OCI-LY7 (cell line): ENCODE measurements at regions not wholly inside any gene's neighbourhood (a gene's known extent, or its start where the extent isn't known, plus 50 kb on each side); places are given as distances from the start of the nearest gene placed in this dataset.

Source experiments
- BruUV-seq: library from RNA; stranded (reverse); fragments of 400-500 nt; replicated peaks from 2 replicates; lab custom pipeline; 2021; lab: Mats Ljungman, UMichigan
- CTCF ChIA-PET: fragments of 300-600 bp; sonication (Branson Sonifier 250); formaldehyde crosslinking; loops from one replicate; lab custom pipeline; 2022; ENCODE audit warnings: antibody characterized with exemption; ENCODE audit not compliant: unreplicated experiment; lab: Charles Lee
- POLR2A ChIA-PET: fragments of 300-600 bp; sonication (Branson Sonifier 250); formaldehyde crosslinking; loops from one replicate; lab custom pipeline; 2022; ENCODE audit warnings: antibody characterized with exemption; lab: Charles Lee
- DNase-seq: peaks from one replicate; pipeline ENCODE4 v3.0.0-alpha.2; 2015; ENCODE audit warnings: low spot score
- H2AFZ ChIP-seq: fragments of 200-600 bp; sonication (generic), shearing (Covaris generic); 2 replicates; pipeline ENCODE4 v1.6.1; 2014; ENCODE audit warnings: mild to moderate bottlenecking, antibody characterized with exemption, low read length, moderate library complexity
- H3K27ac ChIP-seq: fragments of 200-600 bp; sonication (generic); 2 replicates; pipeline ENCODE4 v1.5.1; 2014; ENCODE audit warnings: mixed run types, low read depth, mild to moderate bottlenecking, moderate library complexity, low read length, inconsistent platforms; ENCODE audit not compliant: poor library complexity, severe bottlenecking
- H3K36me3 ChIP-seq: fragments of 200-600 bp; sonication (generic); 2 replicates; pipeline ENCODE4 v1.6.1; 2014; ENCODE audit warnings: mild to moderate bottlenecking, antibody characterized with exemption, low read length, moderate library complexity, mixed read lengths; ENCODE audit not compliant: insufficient read depth
- H3K4me1 ChIP-seq: fragments of 200-600 bp; sonication (generic); 2 replicates; pipeline ENCODE4 v1.5.1; 2014; ENCODE audit warnings: mild to moderate bottlenecking, low read length; ENCODE audit not compliant: insufficient read depth, poor library complexity, severe bottlenecking
- H3K4me2 ChIP-seq: fragments of 200-600 bp; sonication (generic); 2 replicates; pipeline ENCODE4 v1.6.1; 2014; ENCODE audit warnings: mild to moderate bottlenecking, low read length
- H3K4me3 ChIP-seq: fragments of 200-600 bp; sonication (generic); 2 replicates; pipeline ENCODE4 v1.5.1; 2014; ENCODE audit warnings: mild to moderate bottlenecking, low read depth, low read length; ENCODE audit not compliant: poor library complexity, severe bottlenecking
- H3K79me2 ChIP-seq: fragments of 200-600 bp; sonication (generic); 2 replicates; pipeline ENCODE4 v1.6.1; 2016; ENCODE audit warnings: low read depth, mild to moderate bottlenecking, low read length, moderate library complexity, mixed read lengths; ENCODE audit not compliant: insufficient read depth
- H3K9me2 ChIP-seq: fragments of 200-600 bp; sonication (generic); 2 replicates; pipeline ENCODE4 v1.6.1; 2016; ENCODE audit warnings: mild to moderate bottlenecking, low read length, mixed read lengths; ENCODE audit not compliant: insufficient read depth
- H3K9me3 ChIP-seq: fragments of 200-600 bp; sonication (generic); 2 replicates; pipeline ENCODE4 v1.6.1; 2014; ENCODE audit warnings: mild to moderate bottlenecking, mixed run types, low read length, mixed read lengths
- H4K20me1 ChIP-seq: fragments of 200-600 bp; sonication (generic); 2 replicates; pipeline ENCODE4 v1.6.1; 2014; ENCODE audit warnings: mild to moderate bottlenecking, antibody characterized with exemption, low read length, moderate library complexity, mixed read lengths; ENCODE audit not compliant: insufficient read depth
- EZH2phosphoT487 ChIP-seq: fragments of 200-600 bp; sonication (generic); IDR thresholded peaks from 2 replicates; pipeline ENCODE4 v1.6.1; 2018; ENCODE audit warnings: low read depth, borderline replicate concordance, mild to moderate bottlenecking, mixed run types, antibody characterized with exemption, low read length, moderate library complexity, mixed read lengths
- intact Hi-C: fragments of 100-400 bp; cut with micrococcal nuclease; formaldehyde crosslinking; loops from one replicate; pipeline ENCODE4 v1.10.0; 2022; ENCODE audit not compliant: unreplicated experiment
- TF ChIP-seq, protein P1 (sequence below): fragments of 200-600 bp; sonication (generic); conservative IDR thresholded peaks from 2 replicates; pipeline ENCODE4 v1.5.1; 2014; ENCODE audit warnings: mild to moderate bottlenecking, antibody characterized with exemption, low read length, moderate library complexity, mixed read lengths

DNA sequence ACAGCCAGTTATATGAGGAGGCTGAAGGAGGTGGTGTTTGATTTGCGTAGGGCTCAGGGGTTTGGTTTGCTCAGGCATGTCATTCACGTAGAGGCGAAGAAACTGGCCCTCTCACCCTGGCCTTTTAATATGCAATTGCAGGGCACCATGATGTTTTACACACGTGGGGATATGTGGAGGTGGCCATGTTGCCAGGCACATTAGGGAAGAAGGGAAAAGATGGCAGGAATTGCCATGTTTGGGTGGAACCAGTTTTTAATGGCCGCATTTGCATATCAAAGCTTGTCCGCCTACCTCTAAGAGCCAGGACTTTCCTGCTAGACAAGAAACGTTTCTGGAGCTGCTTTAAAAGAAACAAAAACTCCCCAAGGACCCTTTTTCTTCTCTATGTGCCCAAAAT lies 1483.7 kb upstream of the GOT2 start:
- H2AFZ ChIP-seq = no peak overlapping the region
- H3K79me2 ChIP-seq = no peaks in the 10 kb centered on the region
- no TSS peak for BruUV-seq
- CTCF ChIA-PET = no interaction called here
- DNase-seq = no peak
- H3K4me1 ChIP-seq = no peaks in the 10 kb centered on the region
- H3K36me3 ChIP-seq = no peaks in the 10 kb centered on the region
- H3K4me2 ChIP-seq = no peak overlapping the region
- no peaks in the 10 kb centered on the region for H3K9me2 ChIP-seq
- no peaks in the 10 kb centered on the region for H3K9me3 ChIP-seq
- intact Hi-C loops = no loop called here
- POLR2A ChIA-PET = interaction anchor here (0.6 to 1.5 kb wide), 3 partner anchors 11 to 492 kb away, joined by 3 to 5 read pairs (median 4); no protein-coding TSS in a partner anchor
- no peak overlapping the region for H3K27ac ChIP-seq
- H4K20me1 ChIP-seq = no peaks in the 10 kb centered on the region
- no peak overlapping the region for H3K4me3 ChIP-seq
- TF ChIP-seq EZH2phosphoT487 = no peak
- TF ChIP-seq, protein P1, sequence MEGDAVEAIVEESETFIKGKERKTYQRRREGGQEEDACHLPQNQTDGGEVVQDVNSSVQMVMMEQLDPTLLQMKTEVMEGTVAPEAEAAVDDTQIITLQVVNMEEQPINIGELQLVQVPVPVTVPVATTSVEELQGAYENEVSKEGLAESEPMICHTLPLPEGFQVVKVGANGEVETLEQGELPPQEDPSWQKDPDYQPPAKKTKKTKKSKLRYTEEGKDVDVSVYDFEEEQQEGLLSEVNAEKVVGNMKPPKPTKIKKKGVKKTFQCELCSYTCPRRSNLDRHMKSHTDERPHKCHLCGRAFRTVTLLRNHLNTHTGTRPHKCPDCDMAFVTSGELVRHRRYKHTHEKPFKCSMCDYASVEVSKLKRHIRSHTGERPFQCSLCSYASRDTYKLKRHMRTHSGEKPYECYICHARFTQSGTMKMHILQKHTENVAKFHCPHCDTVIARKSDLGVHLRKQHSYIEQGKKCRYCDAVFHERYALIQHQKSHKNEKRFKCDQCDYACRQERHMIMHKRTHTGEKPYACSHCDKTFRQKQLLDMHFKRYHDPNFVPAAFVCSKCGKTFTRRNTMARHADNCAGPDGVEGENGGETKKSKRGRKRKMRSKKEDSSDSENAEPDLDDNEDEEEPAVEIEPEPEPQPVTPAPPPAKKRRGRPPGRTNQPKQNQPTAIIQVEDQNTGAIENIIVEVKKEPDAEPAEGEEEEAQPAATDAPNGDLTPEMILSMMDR = no peak

GRCh38 chr16:60214311-60214710 lies 1480.2 kb upstream of the GOT2 start:
- Histone ChIP-seq H3K4me3 (no peak overlapping the region), H3K4me1 (no peaks in the 10 kb centered on the region), H3K27ac (no peak overlapping the region), H2AFZ (no peak overlapping the region), H3K9me3 (no peaks in the 10 kb centered on the region), H4K20me1 (no peaks in the 10 kb centered on the region), H3K4me2 (no peak overlapping the region), H3K79me2 (no peaks in the 10 kb centered on the region), H3K9me2 (no peaks in the 10 kb centered on the region), H3K36me3 (no peaks in the 10 kb centered on the region)
- no TSS peak for BruUV-seq
- POLR2A ChIA-PET = interaction anchor here (0.6 to 0.7 kb wide), 2 partner anchors 10 to 1472 kb away, joined by 3 read pairs; no protein-coding TSS in a partner anchor
- TF ChIP-seq, protein P1 = no peak
- TF ChIP-seq EZH2phosphoT487 = no peak
- no peak for DNase-seq
- CTCF ChIA-PET = no interaction called here
- intact Hi-C loops = no loop called here

GRCh38 chr16:60206516-60206915 lies 1472.4 kb upstream of the GOT2 start:
- H3K27ac ChIP-seq = no peak overlapping the region
- no peak for TF ChIP-seq EZH2phosphoT487
- TF ChIP-seq, protein P1 = no peak
- H4K20me1 ChIP-seq = no peaks in the 10 kb centered on the region
- H3K4me2 ChIP-seq = no peak overlapping the region
- CTCF ChIA-PET = no interaction called here
- no peaks in the 10 kb centered on the region for H3K9me3 ChIP-seq
- H3K4me3 ChIP-seq = no peak overlapping the region
- H2AFZ ChIP-seq = no peak overlapping the region
- POLR2A ChIA-PET = no interaction called here
- intact Hi-C loops = no loop called here
- H3K79me2 ChIP-seq = no peaks in the 10 kb centered on the region
- BruUV-seq = no TSS peak
- no peaks in the 10 kb centered on the region for H3K4me1 ChIP-seq
- H3K9me2 ChIP-seq = no peaks in the 10 kb centered on the region
- DNase-seq = no peak
- H3K36me3 ChIP-seq = no peaks in the 10 kb centered on the region
